HepG2 (cell line): ENCODE measurements at regions not wholly inside any gene's neighbourhood (a gene's known extent, or its start where the extent isn't known, plus 50 kb on each side); places are given as distances from the start of the nearest gene placed in this dataset.

Experiments
- ATAC-seq: fragments of 200-7000 bp; cut with Tn5 transposase; 3 replicates; pipeline ENCODE4 v1.9.1; 2020; ENCODE audit warnings: mild to moderate bottlenecking, moderate library complexity
- BruUV-seq: library from RNA; stranded (reverse); fragments of 400-500 nt; replicated peaks from 2 replicates; lab custom pipeline; 2021; lab: Mats Ljungman, UMichigan
- CTCF ChIA-PET: fragments of 300-600 bp; formaldehyde crosslinking; extraction: SDS; loops from one replicate; lab custom pipeline; 2021; ENCODE audit warnings: low total read pairs, inconsistent platforms, low intra/inter-chr PET ratio; lab: Yijun Ruan, JAX
- POLR2A ChIA-PET: fragments of 350-600 bp; sonication (Branson Sonifier 250); formaldehyde crosslinking; loops from one replicate; lab custom pipeline; 2020; ENCODE audit warnings: antibody characterized with exemption, inconsistent platforms; lab: Yijun Ruan, JAX
- DNase-seq: peaks from one replicate; pipeline ENCODE4 v3.0.0-alpha.2; 2015; ENCODE audit warnings: low spot score
- FAIRE-seq: peaks from 3 replicates; lab custom pipeline; 2011; peaks lifted over from hg19 to GRCh38; lab: Jason Lieb, UNC
- H2AFZ ChIP-seq: one replicate; pipeline ENCODE4 v1.6.1; 2011; ENCODE audit warnings: low read length, inconsistent platforms
- H3K27ac ChIP-seq: fragments of 300-600 bp; 3 replicates; pipeline ENCODE4 v1.8.0; 2011; ENCODE audit warnings: mixed run types, mild to moderate bottlenecking, mixed read lengths, low read length, inconsistent platforms; ENCODE audit not compliant: insufficient read depth; ENCODE audit errors: extremely low read length
- H3K27me3 ChIP-seq, 2 experiments: fragments of 200-600 bp in 1 of 2; 2 replicates in 1 of 2; 3 replicates in 1 of 2; pipeline versions ENCODE4 v1.6.0 to v1.8.0; 2011; ENCODE audit warnings: low read length in 2 of 2, mild to moderate bottlenecking in 2 of 2, moderate library complexity in 2 of 2, inconsistent platforms in 1 of 2; ENCODE audit not compliant: insufficient read depth in 2 of 2, control insufficient read depth in 1 of 2
- H3K36me3 ChIP-seq, 2 experiments: fragments of 200-600 bp in 1 of 2; replicated peaks in 1 of 2; 2 replicates in 1 of 2; 3 replicates in 1 of 2; pipeline versions ENCODE4 v1.5.1 to v1.8.0; 2011; ENCODE audit warnings: low read length in 2 of 2, inconsistent platforms in 1 of 2; ENCODE audit not compliant: insufficient read depth in 2 of 2, control insufficient read depth in 1 of 2
- H3K4me1 ChIP-seq: 2 replicates; pipeline ENCODE4 v1.5.1; 2012; ENCODE audit warnings: low read length, inconsistent platforms; ENCODE audit not compliant: insufficient read depth
- H3K4me2 ChIP-seq: 2 replicates; pipeline ENCODE4 v1.6.0; 2011; ENCODE audit warnings: low read depth, low read length, inconsistent platforms
- H3K4me3 ChIP-seq, 3 experiments: fragments of 200-600 bp in 1 of 3; sonication (generic), shearing (Covaris generic) in 1 of 3; replicated peaks in 1 of 3; 2 replicates each; pipeline ENCODE4 v1.5.1; 2011 to 2016; ENCODE audit warnings: low read length in 3 of 3, inconsistent platforms in 2 of 3, low read depth in 2 of 3, mild to moderate bottlenecking in 2 of 3, control low read depth in 1 of 3, mixed read lengths in 1 of 3; ENCODE audit not compliant: insufficient read depth in 1 of 3
- H3K79me2 ChIP-seq: one replicate; pipeline ENCODE4 v1.6.1; 2011; ENCODE audit warnings: low read length, inconsistent platforms; ENCODE audit not compliant: insufficient read depth
- H3K9ac ChIP-seq: 2 replicates; pipeline ENCODE4 v1.6.0; 2011; ENCODE audit warnings: mild to moderate bottlenecking, low read depth, low read length, inconsistent platforms; ENCODE audit not compliant: insufficient read depth
- H3K9me3 ChIP-seq: 2 replicates; pipeline ENCODE4 v1.5.1; 2012; ENCODE audit warnings: mild to moderate bottlenecking, low read length
- H4K20me1 ChIP-seq: 2 replicates; pipeline ENCODE4 v1.6.0; 2011; ENCODE audit warnings: inconsistent platforms, mild to moderate bottlenecking, low read length, moderate library complexity; ENCODE audit not compliant: insufficient read depth
- ARNTL ChIP-seq: sonication (generic); formaldehyde crosslinking; IDR thresholded peaks from 2 replicates; pipeline ENCODE4 v1.4.0; 2020; ENCODE audit warnings: mild to moderate bottlenecking, missing genetic modification reagents
- FOXM1 ChIP-seq: sonication (generic); formaldehyde crosslinking; IDR thresholded peaks from 2 replicates; pipeline ENCODE4 v1.5.0; 2020; ENCODE audit warnings: missing genetic modification reagents
- HDAC2 ChIP-seq: sonication (generic); formaldehyde crosslinking; IDR thresholded peaks from 2 replicates; pipeline ENCODE4 v1.4.0; 2020; ENCODE audit warnings: missing genetic modification reagents
- SMYD3 ChIP-seq: sonication (generic); formaldehyde crosslinking; IDR thresholded peaks from 2 replicates; pipeline ENCODE4 v1.8.1; 2023; ENCODE audit warnings: mild to moderate bottlenecking, missing genetic modification reagents
- ZIK1 ChIP-seq: sonication (generic); formaldehyde crosslinking; IDR thresholded peaks from 2 replicates; pipeline ENCODE4 v1.5.0; 2020; ENCODE audit warnings: mild to moderate bottlenecking, low read depth, missing genetic modification reagents, borderline replicate concordance
- ZNF446 ChIP-seq: sonication (generic); formaldehyde crosslinking; IDR thresholded peaks from 2 replicates; pipeline ENCODE4 v1.5.0; 2020; ENCODE audit warnings: mild to moderate bottlenecking, missing genetic modification reagents
- WGBS: methylation state at CpG from one replicate; pipeline ENCODE4 v1.1.6; 2017; ENCODE audit warnings: low lambda C conversion rate; 5-methylcytosine and 5-hydroxymethylcytosine counted together
- in situ Hi-C: cut with HindIII; loops from 2 replicates; pipeline ENCODE4 v1.10.0; 2017; ENCODE audit warnings: low pct_unique_long_range_greater_than_20kb; ENCODE audit not compliant: extremely low pct_ligation_motif_present
- intact Hi-C: fragments of 100-400 bp; cut with micrococcal nuclease; formaldehyde crosslinking; loops from one replicate; pipeline ENCODE4 v1.10.0; 2022; ENCODE audit not compliant: unreplicated experiment
- TF ChIP-seq, protein P1 (sequence below): sonication (generic); formaldehyde crosslinking; IDR thresholded peaks from 2 replicates; pipeline ENCODE4 v1.4.0; 2020; ENCODE audit warnings: missing genetic modification reagents, borderline replicate concordance
- TF ChIP-seq, protein P2 (sequence below): IDR thresholded peaks from 2 replicates; pipeline ENCODE4 v1.6.1; 2016; ENCODE audit warnings: control low read depth

GRCh38 chr5:3742750-3743149 lies 147.1 kb downstream of the IRX1 start:
- Histone ChIP-seq H3K36me3 (no peaks in the 10 kb centered on the region), H3K4me1 (no peaks in the 10 kb centered on the region), H3K9me3 (peaks cover 31% of the 10 kb centered on the region), H3K9ac (no peak overlapping the region), H3K27me3 (no peaks in the 10 kb centered on the region), H3K4me2 (no peak overlapping the region), H3K27ac (no peak overlapping the region), H3K79me2 (no peaks in the 10 kb centered on the region), H4K20me1 (no peaks in the 10 kb centered on the region), H2AFZ (no peak overlapping the region), H3K4me3 (no peak overlapping the region)
- ChIA-PET POLR2A (no interaction called here), CTCF (no interaction called here)
- in situ Hi-C loops (no loop called here), intact Hi-C loops (no loop called here)
- 1% methylated on average over 3 of the region's 3 CpGs for WGBS
- DNase-seq (no peak), ATAC-seq (no peak), FAIRE-seq (no peak)
- BruUV-seq = no TSS peak
- TF ChIP-seq SMYD3 (CRISPR knock-in tag) (no peak), ZNF446 (no peak), ZIK1 (CRISPR knock-in tag) (no peak), FOXM1 (CRISPR knock-in tag) (no peak), ARNTL (no peak), HDAC2 (CRISPR knock-in tag) (no peak)
- TF ChIP-seq, protein P1, sequence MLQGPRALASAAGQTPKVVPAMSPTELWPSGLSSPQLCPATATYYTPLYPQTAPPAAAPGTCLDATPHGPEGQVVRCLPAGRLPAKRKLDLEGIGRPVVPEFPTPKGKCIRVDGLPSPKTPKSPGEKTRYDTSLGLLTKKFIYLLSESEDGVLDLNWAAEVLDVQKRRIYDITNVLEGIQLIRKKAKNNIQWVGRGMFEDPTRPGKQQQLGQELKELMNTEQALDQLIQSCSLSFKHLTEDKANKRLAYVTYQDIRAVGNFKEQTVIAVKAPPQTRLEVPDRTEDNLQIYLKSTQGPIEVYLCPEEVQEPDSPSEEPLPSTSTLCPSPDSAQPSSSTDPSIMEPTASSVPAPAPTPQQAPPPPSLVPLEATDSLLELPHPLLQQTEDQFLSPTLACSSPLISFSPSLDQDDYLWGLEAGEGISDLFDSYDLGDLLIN (CRISPR knock-in tag) = no peak
- TF ChIP-seq, protein P2, sequence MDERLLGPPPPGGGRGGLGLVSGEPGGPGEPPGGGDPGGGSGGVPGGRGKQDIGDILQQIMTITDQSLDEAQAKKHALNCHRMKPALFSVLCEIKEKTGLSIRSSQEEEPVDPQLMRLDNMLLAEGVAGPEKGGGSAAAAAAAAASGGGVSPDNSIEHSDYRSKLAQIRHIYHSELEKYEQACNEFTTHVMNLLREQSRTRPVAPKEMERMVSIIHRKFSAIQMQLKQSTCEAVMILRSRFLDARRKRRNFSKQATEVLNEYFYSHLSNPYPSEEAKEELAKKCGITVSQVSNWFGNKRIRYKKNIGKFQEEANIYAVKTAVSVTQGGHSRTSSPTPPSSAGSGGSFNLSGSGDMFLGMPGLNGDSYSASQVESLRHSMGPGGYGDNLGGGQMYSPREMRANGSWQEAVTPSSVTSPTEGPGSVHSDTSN = no peak
